ENCODE measurements at regions not wholly inside any gene's neighbourhood (a gene's known extent, or its start where the extent isn't known, plus 50 kb on each side); places are given as distances from the start of the nearest gene placed in this dataset.
"Not testable (repeated sequence)": the region's sequence is repeated elsewhere in the genome, so short reads cannot be mapped to it uniquely, and the experiment has no call there.

- DNase-seq = no peak
Measured at GRCh38 chr13:22871231-22871630, 309.5 kb upstream of the SGCG start.

- DNase-seq = no peak
Measured at GRCh38 chr13:22874839-22875238, 305.9 kb upstream of the SGCG start.

- no peak for DNase-seq
Measured at GRCh38 chr13:22877421-22877820, 303.4 kb upstream of the SGCG start.

DNA sequence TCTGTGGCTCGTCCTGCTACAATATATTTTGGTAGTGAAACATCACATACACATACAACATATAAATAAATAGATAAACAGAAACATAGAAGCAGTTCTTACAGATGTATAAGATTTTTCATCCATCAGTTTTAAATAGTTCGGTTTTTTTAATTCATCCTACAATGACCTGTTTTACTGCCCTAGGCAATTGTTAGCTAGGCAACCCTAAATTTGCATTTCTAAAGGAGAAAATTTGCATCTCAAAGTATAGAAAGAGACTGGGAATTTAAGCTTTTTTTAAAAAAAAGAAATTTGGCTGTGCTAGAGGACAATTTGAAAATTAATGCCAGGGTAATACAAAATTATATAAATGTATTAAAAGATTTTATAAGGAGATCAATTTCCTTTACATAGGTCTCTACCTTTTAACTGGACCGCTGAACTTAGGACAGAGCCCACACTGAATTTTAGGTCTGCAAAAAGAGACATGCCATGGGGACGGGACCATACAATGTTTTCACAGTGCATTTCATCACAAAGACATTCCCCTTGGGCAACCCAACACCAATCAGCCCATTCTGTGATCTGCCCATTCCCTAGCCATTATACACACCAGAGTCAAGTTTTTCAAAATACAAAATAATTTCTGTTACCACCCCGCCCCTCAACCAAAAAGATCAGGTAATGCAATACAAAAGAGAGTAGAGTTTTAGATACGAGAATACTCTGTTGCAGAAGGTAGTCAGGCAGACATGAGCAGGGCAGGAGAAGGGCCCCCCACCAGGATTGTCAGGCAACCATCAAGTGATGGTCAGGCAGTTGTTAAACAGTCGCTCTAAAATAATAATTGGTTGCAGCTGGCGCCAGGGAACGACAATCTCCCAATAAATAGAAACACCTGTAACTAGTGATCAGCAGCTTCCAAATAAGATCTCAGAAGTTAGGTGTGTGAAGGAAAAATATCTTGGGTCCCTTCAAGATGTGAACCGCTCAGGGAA is 299.7 kb upstream of the SGCG start:
- DNase-seq = no peak

DNA sequence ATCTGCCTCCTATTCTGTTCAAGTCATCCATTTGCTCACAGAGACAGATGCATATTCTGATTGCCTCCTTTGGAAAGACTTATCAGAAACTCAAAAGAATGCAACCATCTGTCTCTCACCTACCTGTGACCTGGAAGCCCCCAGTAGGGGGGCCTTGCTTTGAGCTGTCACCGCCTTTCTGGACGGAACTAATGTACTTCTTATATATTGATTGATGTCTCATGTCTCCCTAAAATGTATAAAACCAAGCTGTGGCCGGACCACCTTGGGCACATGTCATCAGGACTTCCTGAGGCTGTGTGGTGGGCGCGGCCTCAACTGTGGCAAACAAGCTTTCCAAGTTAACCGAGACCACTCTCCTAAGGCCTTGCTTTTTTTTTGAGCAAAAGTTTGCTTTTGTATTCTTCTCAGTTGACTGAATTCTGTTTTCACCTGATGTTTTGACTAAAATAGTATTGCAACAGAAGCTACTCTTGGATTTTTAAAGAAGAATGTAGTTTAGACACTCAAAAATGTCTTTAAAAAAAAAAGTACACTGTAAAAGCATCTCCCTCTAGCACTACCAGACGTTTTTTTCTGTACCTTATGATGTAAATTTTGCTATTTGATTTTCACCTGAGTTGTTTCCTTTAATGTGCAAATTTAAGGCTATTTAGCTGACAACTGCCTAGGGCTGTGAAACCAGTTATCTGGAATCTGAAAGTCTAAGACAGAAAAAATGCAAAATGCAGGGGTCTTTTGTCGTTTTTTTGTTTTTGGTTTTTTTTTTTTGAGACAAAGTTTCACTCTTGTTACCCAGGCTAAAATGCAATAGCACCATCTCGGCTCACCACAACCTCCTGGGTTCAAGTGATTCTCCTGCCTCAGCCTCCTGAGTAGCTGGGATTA is 298.8 kb upstream of the SGCG start:
- DNase-seq = not testable (repeated sequence)

- DNase-seq = no peak
Measured at GRCh38 chr13:22883262-22883840, 297.4 kb upstream of the SGCG start.

DNA sequence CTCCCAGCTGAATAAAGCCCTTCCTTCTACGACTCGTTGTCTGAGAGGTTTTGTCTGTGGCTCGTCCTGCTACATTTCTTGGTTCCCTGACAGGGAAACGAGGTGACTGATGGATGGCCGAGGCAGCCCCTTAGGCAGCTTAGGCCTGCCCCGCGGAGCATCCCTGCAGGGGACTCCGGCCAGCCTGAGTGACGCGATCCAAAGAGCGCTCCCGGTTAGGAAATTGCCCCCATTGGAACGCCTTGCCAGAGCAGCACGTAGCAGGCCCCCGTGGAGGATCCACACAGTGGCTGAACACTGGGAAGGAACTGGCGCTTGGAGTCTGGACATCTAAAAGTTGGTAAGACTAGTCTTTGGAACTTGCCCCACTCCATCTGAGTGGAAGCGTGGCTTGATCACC is 296.8 kb upstream of the SGCG start:
- no peak for DNase-seq

DNA sequence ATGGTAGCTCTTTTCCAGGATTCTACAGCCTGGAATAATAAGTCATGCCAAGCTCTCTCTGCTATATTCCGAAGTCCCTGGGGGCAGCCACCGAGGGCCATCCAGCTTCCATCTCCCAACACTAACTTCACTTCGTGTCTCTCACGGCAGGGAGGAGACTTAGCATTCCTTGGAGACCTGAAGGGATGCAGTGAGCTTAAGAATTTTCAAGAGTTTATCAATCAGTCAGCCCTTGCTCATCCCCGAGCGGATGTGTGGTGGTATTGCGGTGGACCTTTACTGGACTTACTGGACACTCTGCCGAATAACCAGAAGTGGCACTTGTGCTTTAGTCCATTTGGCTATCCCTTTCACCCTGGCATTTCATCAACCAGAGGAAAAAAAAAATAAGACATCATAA is 294.7 kb upstream of the SGCG start:
- not testable (repeated sequence) for DNase-seq

DNA sequence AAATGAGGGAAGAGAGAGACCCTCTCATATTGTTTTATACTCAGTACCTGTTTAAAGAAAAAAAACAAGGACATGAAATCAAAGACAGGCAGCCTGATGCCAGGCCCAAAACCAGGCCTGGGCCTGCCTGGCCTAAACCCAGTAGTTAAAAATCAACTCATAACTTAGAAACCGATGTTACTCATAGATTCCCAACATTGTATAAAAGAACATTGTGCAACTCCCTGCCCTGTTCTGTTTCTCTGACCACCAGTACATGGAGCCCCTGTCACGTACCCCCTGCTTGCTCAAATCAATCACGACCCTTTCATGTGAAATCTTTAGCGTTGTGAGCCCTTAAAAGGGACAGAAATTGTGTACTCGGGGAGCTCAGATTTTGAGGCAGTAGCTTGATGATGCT is 291.4 kb upstream of the SGCG start:
- DNase-seq = not testable (repeated sequence)

DNA sequence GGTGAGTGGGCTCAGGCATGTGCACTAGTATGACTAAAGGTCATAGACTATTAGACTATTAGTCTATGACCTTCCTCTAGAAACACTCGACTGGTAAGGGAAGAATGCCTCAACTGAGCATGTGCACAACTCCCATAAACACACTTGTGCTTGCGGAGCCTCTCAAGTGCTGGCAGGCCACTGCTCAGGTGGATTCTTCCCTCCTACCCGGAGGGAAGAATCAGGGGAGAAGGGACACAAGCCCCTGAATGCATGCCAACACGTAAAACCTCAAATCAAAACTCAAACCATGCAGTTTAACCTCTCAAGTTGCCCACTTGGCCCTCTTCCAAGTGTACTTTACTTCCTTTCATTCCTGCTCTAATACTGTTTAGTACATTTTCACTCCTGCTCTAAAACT is 287.6 kb upstream of the SGCG start:
- DNase-seq = no peak

- no peak for DNase-seq
Measured at GRCh38 chr13:22893777-22894176, 287.0 kb upstream of the SGCG start.

DNA sequence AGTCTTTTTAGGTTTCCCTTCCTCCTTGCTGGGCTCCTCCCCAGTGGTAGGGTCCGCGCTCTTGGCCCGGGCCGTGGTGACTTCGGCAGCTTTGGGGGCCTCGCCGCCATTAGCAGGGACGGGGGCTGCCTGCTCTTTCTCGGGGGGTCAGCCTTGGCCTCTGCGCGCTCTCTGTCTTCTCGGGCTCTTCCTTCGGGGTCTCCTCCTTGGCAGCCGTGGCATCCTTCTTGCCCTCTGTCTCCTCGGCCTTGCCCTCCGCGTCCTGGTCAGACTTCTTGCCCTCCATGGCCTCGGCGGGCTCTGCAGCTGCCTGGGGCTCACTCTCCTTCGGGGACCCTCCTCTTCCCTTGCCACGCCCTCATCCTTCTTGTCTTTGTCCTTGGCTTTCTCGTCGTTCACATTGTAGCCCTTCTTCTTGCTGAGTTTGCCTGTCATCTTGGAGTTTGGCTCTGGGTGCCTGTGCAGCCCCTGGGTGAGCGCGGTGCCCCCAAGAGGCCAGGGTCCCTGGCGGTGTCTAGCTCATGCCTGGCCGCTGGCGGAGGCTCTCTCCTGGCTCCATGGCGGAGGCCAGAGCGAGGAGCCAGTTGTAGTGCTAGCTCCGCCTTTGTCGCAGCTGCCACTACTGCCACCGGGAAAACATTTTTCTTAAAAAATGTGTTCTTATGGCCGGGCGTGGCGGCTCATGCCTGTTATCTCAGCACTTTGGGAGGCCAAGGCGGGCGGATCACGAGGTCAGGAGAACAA is 283.0 kb upstream of the SGCG start:
- no peak for DNase-seq

- DNase-seq = not testable (repeated sequence)
Measured at GRCh38 chr13:22900416-22900951, 280.3 kb upstream of the SGCG start.

- no peak for DNase-seq
Measured at GRCh38 chr13:22903301-22903700, 277.5 kb upstream of the SGCG start.

DNA sequence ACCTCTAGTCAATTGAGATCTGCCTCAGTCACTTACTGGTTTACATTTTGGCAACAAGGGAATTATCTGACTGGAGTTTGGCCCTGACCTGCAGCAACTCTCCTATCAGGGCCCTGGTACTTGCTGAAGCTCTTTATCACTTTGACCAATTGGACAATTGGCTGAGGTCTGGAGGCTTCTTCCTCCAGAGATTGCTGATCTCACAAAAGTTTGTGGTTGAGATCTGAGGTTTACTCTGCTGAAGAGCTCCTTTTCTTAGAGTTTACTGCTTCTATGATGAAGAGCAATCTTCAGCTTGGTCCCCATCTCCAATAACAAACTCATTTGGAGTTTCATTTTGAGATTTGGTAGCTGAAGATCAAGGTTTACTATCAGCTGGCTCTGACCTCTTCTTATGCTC is 276.9 kb upstream of the SGCG start:
- DNase-seq = no peak

DNA sequence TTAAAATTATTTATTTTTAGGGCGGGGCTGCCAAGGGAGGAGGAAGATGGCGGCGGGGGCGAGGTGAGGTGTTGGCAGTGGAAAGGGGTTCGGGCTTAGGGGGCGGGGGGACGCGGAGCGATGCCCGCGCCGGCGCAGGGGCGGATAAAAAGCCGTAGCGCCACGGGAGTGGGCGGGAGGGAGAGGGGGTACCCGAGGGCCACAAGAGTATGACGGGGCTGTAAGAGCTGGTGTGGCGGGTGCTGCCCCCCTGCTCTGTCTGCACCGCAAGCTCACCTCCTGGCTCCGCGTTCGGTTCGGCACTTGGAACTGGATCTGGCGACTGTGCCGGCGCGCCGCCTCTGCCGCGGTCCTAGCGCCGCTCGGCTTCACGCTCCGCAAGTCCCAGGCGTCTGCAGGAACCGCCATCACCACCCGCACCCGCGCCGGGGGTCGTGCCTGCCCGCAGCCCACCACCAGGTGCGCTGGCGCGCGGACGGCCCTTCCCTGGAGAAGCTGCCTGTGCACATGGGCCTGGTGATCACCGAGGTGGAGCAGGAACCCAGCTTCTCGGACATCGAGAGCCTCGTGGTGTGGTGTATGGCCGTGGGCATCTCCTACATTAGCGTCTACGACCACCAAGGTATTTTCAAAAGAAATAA is 265.2 kb upstream of the SGCG start:
- DNase-seq = no peak

DNA sequence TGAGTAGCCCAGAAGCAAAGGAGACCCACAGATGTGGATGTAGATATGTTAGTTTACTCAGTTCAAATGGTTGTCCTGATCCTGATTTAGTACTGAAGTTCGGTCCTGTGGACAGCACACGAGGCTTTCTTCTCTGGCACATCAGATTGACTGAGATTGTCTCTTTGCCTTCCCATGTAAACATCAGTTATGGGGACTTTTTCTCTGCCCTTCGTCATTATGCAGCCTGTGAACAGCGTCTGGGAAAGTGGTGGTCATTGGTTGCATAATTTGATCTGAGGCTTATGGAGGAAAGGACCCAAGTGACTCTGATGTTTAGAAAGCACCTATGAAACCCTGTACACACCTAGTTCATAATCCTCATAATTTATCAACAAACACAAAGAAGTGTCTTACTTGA is 264.5 kb upstream of the SGCG start:
- not testable (repeated sequence) for DNase-seq

- peak; percentile 29 for DNase-seq
Measured at GRCh38 chr13:22925881-22926747, 254.7 kb upstream of the SGCG start.

DNA sequence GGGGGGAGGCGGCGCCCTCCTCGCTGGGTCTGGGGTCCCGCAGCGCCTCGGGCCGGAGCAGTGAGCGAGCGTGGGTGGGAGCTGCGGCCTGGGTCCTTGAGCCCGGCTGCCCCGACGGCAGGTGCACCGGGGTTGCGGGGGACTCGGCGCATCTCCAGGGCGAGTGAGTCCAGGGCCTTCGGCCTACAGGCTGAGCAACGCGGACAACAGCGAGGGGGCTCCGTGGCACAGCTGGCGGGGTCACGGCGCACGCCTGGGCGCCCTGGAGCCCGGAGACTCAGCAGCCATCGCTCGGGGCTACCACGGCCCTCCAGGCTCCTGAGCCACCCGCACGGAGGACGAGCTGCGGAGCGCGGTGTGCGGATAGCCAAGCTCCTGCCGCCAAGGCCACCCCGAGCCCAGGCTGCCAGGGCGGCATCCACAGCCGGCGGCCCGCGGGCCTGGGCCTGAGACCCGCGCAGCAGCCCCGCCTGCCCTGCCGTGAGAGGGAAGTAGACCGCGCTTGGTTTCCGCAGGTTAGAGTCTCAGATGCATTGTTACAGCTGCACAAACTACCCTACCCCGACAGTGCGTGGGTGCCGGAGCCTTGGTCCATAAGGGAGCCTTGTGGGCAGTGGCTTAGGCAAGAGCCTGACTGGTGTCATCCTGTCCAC is 253.9 kb upstream of the SGCG start:
- peak; percentile 16 for DNase-seq

DNA sequence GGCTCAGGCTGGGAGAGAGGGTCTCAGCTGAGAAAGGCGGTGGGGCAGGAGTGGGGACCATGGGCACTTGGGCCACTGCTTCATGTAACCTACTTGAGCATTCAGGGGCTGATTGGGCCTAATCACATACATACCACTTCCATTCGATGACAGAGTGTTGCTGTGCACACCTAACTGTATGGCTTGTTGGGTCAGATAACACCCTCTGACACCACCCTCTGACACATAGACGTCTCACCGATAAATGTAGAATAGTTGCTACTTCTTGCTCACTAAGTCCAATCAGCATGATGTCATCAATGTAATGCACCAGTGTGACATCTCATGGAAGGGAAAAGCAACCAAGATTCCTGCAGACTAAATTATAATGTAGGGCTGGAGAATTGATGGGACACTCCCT is 252.9 kb upstream of the SGCG start:
- DNase-seq = not testable (repeated sequence)
